GM23248 (cell line): ENCODE measurements at regions not wholly inside any gene's neighbourhood (a gene's known extent, or its start where the extent isn't known, plus 50 kb on each side); places are given as distances from the start of the nearest gene placed in this dataset.

Source experiments
- EZH2 ChIP-seq: fragments of 200-600 bp; sonication (generic); IDR thresholded peaks from 2 replicates; pipeline ENCODE4 v1.6.1; 2018; ENCODE audit warnings: antibody characterized with exemption, mild to moderate bottlenecking; ENCODE audit not compliant: insufficient read depth, poor library complexity, severe bottlenecking
- EZH2phosphoT487 ChIP-seq: fragments of 200-600 bp; sonication (generic); IDR thresholded peaks from 2 replicates; pipeline ENCODE4 v1.6.1; 2018; ENCODE audit warnings: antibody characterized with exemption, moderate library complexity, mild to moderate bottlenecking, low read depth; ENCODE audit not compliant: insufficient read depth

DNA sequence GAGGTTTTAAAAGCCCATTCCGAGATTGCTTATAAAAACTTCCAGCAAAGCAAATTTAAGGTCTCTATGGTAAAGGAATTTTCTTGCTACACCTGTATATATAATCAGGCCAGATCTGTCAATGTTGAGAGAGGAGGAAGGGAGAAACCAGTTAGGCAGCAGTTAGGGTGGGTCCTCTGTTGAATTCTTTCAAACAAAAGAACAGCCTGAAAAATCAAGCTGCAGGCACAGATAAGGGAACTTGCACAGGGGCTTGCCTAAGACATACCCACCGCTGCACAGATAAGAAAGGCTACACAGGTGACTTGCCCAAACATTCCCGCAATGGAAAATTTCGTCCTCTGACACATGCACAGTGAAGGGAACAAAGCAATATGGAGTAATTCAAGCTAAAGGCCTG is 59.8 kb upstream of the IMMP2L start:
- TF ChIP-seq EZH2 (no peak), EZH2phosphoT487 (no peak)
